ENCODE measurements at regions not wholly inside any gene's neighbourhood (a gene's known extent, or its start where the extent isn't known, plus 50 kb on each side); places are given as distances from the start of the nearest gene placed in this dataset.

- H3K4me3 ChIP-seq (ENCODE audit: severe bottlenecking) = no peak overlapping the region
- no peak overlapping the region for H3K27ac ChIP-seq (ENCODE audit: poor library complexity, severe bottlenecking)
- no peak for DNase-seq (ENCODE audit: low spot score)
- H3K36me3 ChIP-seq (ENCODE audit: low read depth) = no peaks in the 10 kb centered on the region
- no peak for ATAC-seq (ENCODE audit: low read depth)
- H3K27me3 ChIP-seq (ENCODE audit: insufficient read depth, poor library complexity, severe bottlenecking) = no peaks in the 10 kb centered on the region
- TF ChIP-seq CTCF (IDR thresholded peaks at IDR 0.05; ENCODE audit: poor library complexity, severe bottlenecking) = no peak
- no peaks in the 10 kb centered on the region for H3K9me3 ChIP-seq (ENCODE audit: severe bottlenecking)
- H3K4me1 ChIP-seq (ENCODE audit: insufficient read depth, poor library complexity, severe bottlenecking) = no peaks in the 10 kb centered on the region
Observed at GRCh38 chr11:70819022-70819421, 420.7 kb downstream of the CTTN start.

GRCh38 chr11:70820311-70820710 lies 422.0 kb downstream of the CTTN start:
- no peaks in the 10 kb centered on the region for H3K4me1 ChIP-seq (ENCODE audit: insufficient read depth, poor library complexity, severe bottlenecking)
- no peak for DNase-seq (ENCODE audit: low spot score)
- no peaks in the 10 kb centered on the region for H3K36me3 ChIP-seq (ENCODE audit: low read depth)
- ATAC-seq (ENCODE audit: low read depth) = no peak
- no peaks in the 10 kb centered on the region for H3K9me3 ChIP-seq (ENCODE audit: severe bottlenecking)
- peaks cover 3% of the 10 kb centered on the region for H3K27me3 ChIP-seq (ENCODE audit: insufficient read depth, poor library complexity, severe bottlenecking)
- no peak overlapping the region for H3K4me3 ChIP-seq (ENCODE audit: severe bottlenecking)
- H3K27ac ChIP-seq (ENCODE audit: poor library complexity, severe bottlenecking) = no peak overlapping the region
- no peak for TF ChIP-seq CTCF (IDR thresholded peaks at IDR 0.05; ENCODE audit: poor library complexity, severe bottlenecking)

- Histone ChIP-seq H3K4me1 (ENCODE audit: insufficient read depth, poor library complexity, severe bottlenecking) (no peaks in the 10 kb centered on the region), H3K9me3 (ENCODE audit: severe bottlenecking) (no peaks in the 10 kb centered on the region), H3K27me3 (ENCODE audit: insufficient read depth, poor library complexity, severe bottlenecking) (peaks cover 7% of the 10 kb centered on the region), H3K4me3 (ENCODE audit: severe bottlenecking) (no peak overlapping the region), H3K27ac (ENCODE audit: poor library complexity, severe bottlenecking) (no peak overlapping the region), H3K36me3 (ENCODE audit: low read depth) (no peaks in the 10 kb centered on the region)
- no peak for TF ChIP-seq CTCF (IDR thresholded peaks at IDR 0.05; ENCODE audit: poor library complexity, severe bottlenecking)
- ATAC-seq (ENCODE audit: low read depth) = no peak
- DNase-seq (ENCODE audit: low spot score) = no peak
Observed at GRCh38 chr11:70820712-70821111, 422.4 kb downstream of the CTTN start.

- H3K4me1 ChIP-seq (ENCODE audit: insufficient read depth, poor library complexity, severe bottlenecking) = no peaks in the 10 kb centered on the region
- no peak overlapping the region for H3K4me3 ChIP-seq (ENCODE audit: severe bottlenecking)
- DNase-seq (ENCODE audit: low spot score) (no peak), ATAC-seq (ENCODE audit: low read depth) (no peak)
- H3K27ac ChIP-seq (ENCODE audit: poor library complexity, severe bottlenecking) = no peak overlapping the region
- H3K9me3 ChIP-seq (ENCODE audit: severe bottlenecking) = no peaks in the 10 kb centered on the region
- H3K36me3 ChIP-seq (ENCODE audit: low read depth) = no peaks in the 10 kb centered on the region
- TF ChIP-seq CTCF (IDR thresholded peaks at IDR 0.05; ENCODE audit: poor library complexity, severe bottlenecking) = no peak
- peaks cover 23% of the 10 kb centered on the region for H3K27me3 ChIP-seq (ENCODE audit: insufficient read depth, poor library complexity, severe bottlenecking)
Observed at GRCh38 chr11:70823771-70824170, 425.4 kb downstream of the CTTN start.

GRCh38 chr11:70824605-70825245 lies 426.4 kb downstream of the CTTN start:
- no peak for TF ChIP-seq CTCF (IDR thresholded peaks at IDR 0.05; ENCODE audit: poor library complexity, severe bottlenecking)
- Histone ChIP-seq H3K4me3 (ENCODE audit: severe bottlenecking) (no peak overlapping the region), H3K27me3 (ENCODE audit: insufficient read depth, poor library complexity, severe bottlenecking) (peaks cover 23% of the 10 kb centered on the region), H3K27ac (ENCODE audit: poor library complexity, severe bottlenecking) (no peak overlapping the region), H3K9me3 (ENCODE audit: severe bottlenecking) (no peaks in the 10 kb centered on the region), H3K4me1 (ENCODE audit: insufficient read depth, poor library complexity, severe bottlenecking) (no peaks in the 10 kb centered on the region), H3K36me3 (ENCODE audit: low read depth) (no peaks in the 10 kb centered on the region)
- ATAC-seq (ENCODE audit: low read depth) (no peak), DNase-seq (ENCODE audit: low spot score) (no peak)

Data from RWPE2 (cell line).